ENCODE measurements at regions not wholly inside any gene's neighbourhood (a gene's known extent, or its start where the extent isn't known, plus 50 kb on each side); places are given as distances from the start of the nearest gene placed in this dataset.
"Not testable (repeated sequence)": the region's sequence is repeated elsewhere in the genome, so short reads cannot be mapped to it uniquely, and the experiment has no call there.

DNA sequence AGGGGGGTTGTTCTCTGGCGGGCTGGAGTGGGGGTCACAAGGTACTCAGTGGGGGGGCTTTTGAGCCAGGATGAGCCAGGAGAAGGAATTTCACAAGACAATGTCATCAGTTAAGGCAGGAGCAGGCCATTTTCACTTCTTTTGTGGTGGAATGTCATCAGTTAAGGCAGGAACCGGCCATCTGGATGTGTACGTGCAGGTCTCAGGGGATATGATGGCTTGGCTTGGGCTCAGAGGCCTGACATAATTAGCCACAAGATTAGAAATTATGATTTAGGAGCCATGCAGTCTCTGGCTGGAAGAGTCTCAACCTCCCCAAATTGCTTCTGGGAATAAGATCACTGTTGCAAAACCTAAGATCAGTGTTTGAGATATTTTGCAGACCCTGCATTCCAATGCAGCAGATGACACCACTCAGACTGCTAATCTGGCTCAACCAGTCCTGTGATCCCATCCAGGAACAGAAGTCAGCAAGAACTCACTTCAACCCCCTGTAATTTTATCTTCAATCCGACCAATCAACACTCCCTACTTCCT lies 84.4 kb upstream of the MSH6 start:
- Histone ChIP-seq H3K4ac (replicated peaks; ENCODE audit: insufficient read length, low read depth, low read length) (peak overlapping the region; percentile 1), H3K9me3 (ENCODE audit: insufficient read depth in 2 of 2, low read depth in 1 of 2, low read length in 1 of 2) (peaks cover 8 to 12% of the 10 kb centered on the region in 2 experiments), H2BK5ac (ENCODE audit: low read depth, low read length) (peak overlapping the region; percentile 100), H3K9ac (replicated peaks in 1 of 4; ENCODE audit: extremely low read depth in 1 of 4, low read depth in 3 of 4, low read length in 3 of 4) (peak overlapping the region in 1 of 4 experiments; percentile 3; a peak in 1 of 7 replicates), H3K4me2 (ENCODE audit: insufficient read depth in 1 of 2, low read depth in 2 of 2, low read length in 2 of 2) (peak overlapping the region in 1 of 2 experiments; percentile 29; a peak in 1 of 4 replicates), H3K18ac (ENCODE audit: extremely low read depth, low read length) (peak overlapping the region; percentile 93), H2BK12ac (ENCODE audit: low read depth, low read length) (peak overlapping the region; percentile 81), H3K27ac (ENCODE audit: low read depth, low read length) (peak overlapping the region; percentile 83), H3K4me1 (replicated peaks in 1 of 4; ENCODE audit: control insufficient read depth in 3 of 4, insufficient read depth in 4 of 4, low read length in 3 of 4) (peaks cover 11 to 33% (median 20%) of the 10 kb centered on the region in 4 experiments; a peak in 6 of 7 replicates), H2BK20ac (ENCODE audit: low read length) (peak overlapping the region; percentile 100), H2AK5ac (ENCODE audit: low read depth, low read length) (peak overlapping the region; percentile 90), H4K5ac (ENCODE audit: insufficient read length, low read depth, low read length) (peak overlapping the region; percentile 5), H4K91ac (replicated peaks; ENCODE audit: insufficient read length, low read length) (peak overlapping the region; percentile 13), H2BK120ac (replicated peaks; ENCODE audit: low read depth, low read length) (peak overlapping the region; percentile 52), H3K36me3 (ENCODE audit: control insufficient read depth in 2 of 4, insufficient read depth in 4 of 4, low read length in 3 of 4) (peaks cover 0 to 14% (median 7%) of the 10 kb centered on the region in 4 experiments; a peak in 3 of 8 replicates)
- CTCF ChIA-PET (ENCODE audit: partially characterized antibody), result interaction anchor here (1.2 kb wide), 1 partner anchor 44 kb away, joined by 6 read pairs; no protein-coding TSS in a partner anchor
- TF ChIP-seq NANOG (IDR thresholded peaks at IDR 0.05; ENCODE audit: insufficient read depth, low read depth, low read length, poor library complexity, severe bottlenecking), result peak; percentile 63
- peak in 1 of 2 experiments; percentile 49; a peak in 1 of 3 replicates for TF ChIP-seq POLR2A (IDR thresholded peaks at IDR 0.05; ENCODE audit: control extremely low read depth in 1 of 2, low read depth in 2 of 2, low read length in 2 of 2)
- peak; percentile 57 for TF ChIP-seq ASH2L (IDR thresholded peaks at IDR 0.05; ENCODE audit: low read length)
- 0 out of 2 replicates have a peak, but pooled peaks have one; percentile 40 for TF ChIP-seq TCF12 (IDR thresholded peaks at IDR 0.05; ENCODE audit: low read depth, low read length)
- 0 out of 2 replicates have a peak, but pooled peaks have one; percentile 6 for TF ChIP-seq SP1 (IDR thresholded peaks at IDR 0.05; ENCODE audit: low read depth, low read length)
- H3K79me1 ChIP-seq (ENCODE audit: low read depth, low read length); H3K14ac ChIP-seq (ENCODE audit: insufficient read length); H3K79me2 ChIP-seq (ENCODE audit: control insufficient read depth in 1 of 2, insufficient read depth in 2 of 2, low read length in 2 of 2); H2AFZ ChIP-seq (ENCODE audit: low read length); H3K4me3 ChIP-seq (ENCODE audit: extremely low read depth in 1 of 4, insufficient read depth in 2 of 4, low read depth in 3 of 4, low read length in 4 of 4); H3K56ac ChIP-seq (replicated peaks; ENCODE audit: insufficient read length, low read depth, low read length); FAIRE-seq; H2BK15ac ChIP-seq (ENCODE audit: low read length); H3K27me3 ChIP-seq (replicated peaks in 1 of 4; ENCODE audit: control insufficient read depth in 3 of 4, extremely low read depth in 1 of 4, insufficient read depth in 3 of 4, low read length in 3 of 4); H3K23ac ChIP-seq (ENCODE audit: insufficient read length); H4K8ac ChIP-seq (ENCODE audit: extremely low read depth, insufficient read depth, low read length); DNase-seq (ENCODE audit: low read depth in 1 of 2, low spot score in 2 of 2); H3K23me2 ChIP-seq (ENCODE audit: low read depth, low read length); H4K20me1 ChIP-seq (replicated peaks in 1 of 2; ENCODE audit: control insufficient read depth in 1 of 2, insufficient read depth in 2 of 2, low read length in 2 of 2): not testable (repeated sequence)
- POLR2A ChIA-PET (ENCODE audit: partially characterized antibody), result interaction anchor here (1.0 to 1.4 kb wide), 5 partner anchors 20 to 69 kb away, joined by 3 to 7 read pairs (median 4); no protein-coding TSS in a partner anchor
- 38% methylated on average over 4 of the region's 4 CpGs; no CpG with 5 or more reads in 1 of the 2 experiments for WGBS, 2 experiments (ENCODE audit: extremely low coverage in 1 of 2, insufficient coverage in 1 of 2, insufficient read length in 1 of 2, insufficient replicate concordance in 2 of 2, low coverage in 1 of 2, low lambda C conversion rate in 2 of 2, missing lambda C conversion rate in 1 of 2)

Data from H1 (cell line).